DMS 273 treated with DMSO at 0.1 percent for 48 hours (cell line): ENCODE measurements at regions not wholly inside any gene's neighbourhood (a gene's known extent, or its start where the extent isn't known, plus 50 kb on each side); places are given as distances from the start of the nearest gene placed in this dataset.
"Not testable (repeated sequence)": the region's sequence is repeated elsewhere in the genome, so short reads cannot be mapped to it uniquely, and the experiment has no call there.

Experiments
- DNase-seq: peaks from one replicate; lab custom pipeline; 2025; lab: John Stamatoyannopoulos, UW

GRCh38 chr22:48494968-48495750 lies 1332.5 kb downstream of the BRD1 start:
- no peak for DNase-seq

DNA sequence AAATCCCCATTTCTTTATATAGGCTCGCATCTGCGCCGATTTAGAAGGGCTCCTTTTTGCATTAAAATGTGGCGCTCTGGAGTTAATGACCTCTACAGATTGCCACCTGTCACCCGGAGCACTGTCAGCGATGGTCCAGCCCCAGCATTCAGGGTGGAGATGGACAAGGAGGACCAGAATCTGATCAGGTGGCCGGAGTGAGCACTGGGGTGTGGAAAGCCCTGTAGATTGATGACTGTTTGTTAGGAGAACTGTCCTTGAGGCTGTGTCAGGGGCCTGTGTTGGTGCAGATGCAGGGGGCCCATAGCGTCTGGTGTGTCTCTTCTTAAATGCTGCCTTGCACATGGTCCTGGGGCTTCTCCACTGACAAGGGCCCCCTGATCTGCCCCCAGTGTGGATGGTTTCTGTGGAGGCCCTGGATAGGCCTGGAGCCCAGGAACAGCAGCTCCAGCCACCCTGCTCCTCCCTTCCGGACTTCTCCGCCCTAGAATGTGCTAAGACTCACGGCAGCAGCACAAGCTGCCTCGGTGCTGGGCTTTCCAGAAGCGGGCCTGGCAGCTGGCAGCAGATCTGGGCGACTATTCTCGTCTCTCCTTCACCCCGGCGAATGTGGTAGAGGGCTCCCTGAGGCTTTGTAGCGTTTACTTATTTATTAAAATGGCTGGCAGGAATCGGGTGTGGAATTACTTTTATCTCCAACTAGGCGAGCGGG lies 1333.3 kb downstream of the BRD1 start:
- DNase-seq = no peak

GRCh38 chr22:48493733-48494132 lies 1333.9 kb downstream of the BRD1 start:
- DNase-seq = no peak

- peak; percentile 52 for DNase-seq
Measured at GRCh38 chr22:48492366-48493320, 1335.0 kb downstream of the BRD1 start.

DNA sequence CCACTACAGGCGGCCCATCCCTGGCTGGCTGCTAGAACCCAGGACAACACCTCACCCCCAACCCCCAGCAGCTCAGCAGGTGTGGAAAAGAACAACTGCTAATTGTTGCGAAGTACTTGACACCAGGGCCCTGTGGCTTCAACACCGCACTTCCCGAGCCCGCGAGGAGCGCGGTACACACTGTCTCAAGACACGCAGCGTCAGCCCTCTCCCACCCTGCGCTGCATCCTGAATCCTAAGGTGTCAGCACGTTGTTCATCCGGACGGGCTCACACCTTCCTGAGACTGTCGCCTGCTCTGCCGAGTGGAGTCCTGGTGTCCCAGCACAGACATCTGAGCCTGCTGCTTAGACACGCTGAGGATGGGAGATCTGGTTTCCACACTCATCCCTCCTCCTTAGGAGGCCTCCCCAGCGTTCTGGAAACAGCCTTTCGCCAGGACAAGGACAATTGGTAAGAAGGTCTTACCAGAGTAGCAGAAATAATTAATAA lies 1336.2 kb downstream of the BRD1 start:
- no peak for DNase-seq

GRCh38 chr22:48490500-48491411 lies 1336.9 kb downstream of the BRD1 start:
- no peak for DNase-seq

DNA sequence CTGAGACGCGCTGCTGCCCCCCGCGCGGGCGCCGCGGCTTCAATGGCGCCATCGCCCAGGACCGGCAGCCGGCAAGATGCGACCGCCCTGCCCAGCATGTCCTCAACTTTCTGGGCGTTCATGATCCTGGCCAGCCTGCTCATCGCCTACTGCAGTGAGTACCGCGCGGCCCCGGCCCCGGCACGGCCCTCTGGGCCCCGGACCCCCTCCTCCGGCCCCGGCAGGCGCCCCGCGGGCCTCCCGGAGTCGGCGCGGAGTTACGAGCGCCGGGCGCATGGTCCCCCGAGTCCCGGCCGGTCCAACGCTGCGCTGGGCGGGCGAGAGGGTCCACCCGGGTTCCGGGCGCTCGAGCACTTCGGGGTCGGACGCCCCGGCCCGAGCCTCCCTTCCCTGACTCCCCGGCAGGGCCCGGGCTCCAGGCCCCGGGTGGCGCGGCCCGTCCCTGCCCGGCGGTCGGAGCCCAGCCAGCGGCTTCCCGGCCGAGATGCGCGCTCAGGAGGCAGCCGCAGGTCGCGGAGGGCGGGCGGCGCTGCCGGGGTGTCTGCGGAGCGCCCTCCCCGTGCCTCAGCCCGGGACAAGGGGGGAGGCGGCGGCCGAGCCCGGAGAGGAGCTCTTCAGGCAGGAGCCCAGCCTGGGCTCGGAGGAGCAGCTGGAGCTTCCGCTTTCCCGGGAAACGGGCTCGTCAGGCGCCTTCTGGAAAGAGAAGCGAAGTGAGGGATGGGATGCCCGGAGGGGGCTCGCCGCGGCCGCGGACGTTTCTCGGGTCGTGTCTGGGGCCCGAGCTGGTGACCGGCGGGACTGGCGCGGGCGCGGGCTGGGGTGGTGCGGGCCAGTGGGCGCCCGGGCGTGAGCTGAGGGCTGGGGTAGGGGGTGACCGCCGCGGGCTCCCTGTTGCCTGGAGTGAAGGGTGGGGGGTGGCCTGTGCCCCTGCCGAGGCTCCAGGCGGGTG lies 1337.8 kb downstream of the BRD1 start:
- DNase-seq = no peak

DNA sequence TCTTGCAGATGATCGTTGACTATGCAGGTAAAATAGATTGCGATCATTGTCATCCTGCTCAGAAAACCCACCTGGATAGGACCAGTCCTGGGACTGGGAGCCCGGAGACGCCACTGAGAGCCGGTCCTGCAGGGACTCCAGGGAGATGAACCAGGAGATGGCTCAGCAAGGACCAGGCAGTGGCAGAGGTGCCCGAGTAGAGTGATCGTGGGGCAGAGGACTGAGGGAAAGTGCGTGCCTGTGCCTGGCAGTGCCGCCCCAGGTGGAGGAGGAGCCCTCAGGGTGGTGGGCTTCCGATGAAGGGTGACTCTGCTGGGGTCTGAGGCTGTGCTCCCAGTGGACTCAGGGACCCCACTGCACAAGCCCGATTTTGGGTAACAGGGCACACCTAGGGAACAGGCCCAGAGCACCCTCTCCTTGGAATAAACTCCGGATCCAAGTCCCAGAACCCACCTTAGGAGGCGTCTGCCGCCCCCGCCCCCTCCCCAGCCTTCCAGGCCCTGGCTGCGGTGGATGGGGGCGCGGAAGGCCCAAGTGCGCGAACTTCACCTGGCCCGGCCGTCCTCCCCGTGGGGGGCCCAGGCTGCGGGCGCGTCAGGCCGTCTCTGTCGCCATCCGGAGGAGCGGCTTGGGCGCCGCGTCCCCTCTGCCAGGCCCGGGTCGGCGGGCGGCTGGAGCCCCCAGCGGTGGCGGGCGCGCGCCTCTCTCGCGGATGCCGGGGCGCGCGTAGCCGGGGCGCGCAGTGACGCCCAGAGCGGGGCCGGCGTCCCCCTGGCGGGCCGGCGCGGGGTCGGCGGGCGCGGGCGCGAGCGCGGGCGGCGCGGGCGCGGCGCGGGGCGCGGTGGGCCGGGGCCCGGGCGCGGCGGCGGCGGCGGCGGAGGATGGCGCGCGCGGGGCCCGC lies 1338.8 kb downstream of the BRD1 start:
- DNase-seq = no peak

- no peak for DNase-seq
Measured at GRCh38 chr22:48488149-48488551, 1339.5 kb downstream of the BRD1 start.

DNA sequence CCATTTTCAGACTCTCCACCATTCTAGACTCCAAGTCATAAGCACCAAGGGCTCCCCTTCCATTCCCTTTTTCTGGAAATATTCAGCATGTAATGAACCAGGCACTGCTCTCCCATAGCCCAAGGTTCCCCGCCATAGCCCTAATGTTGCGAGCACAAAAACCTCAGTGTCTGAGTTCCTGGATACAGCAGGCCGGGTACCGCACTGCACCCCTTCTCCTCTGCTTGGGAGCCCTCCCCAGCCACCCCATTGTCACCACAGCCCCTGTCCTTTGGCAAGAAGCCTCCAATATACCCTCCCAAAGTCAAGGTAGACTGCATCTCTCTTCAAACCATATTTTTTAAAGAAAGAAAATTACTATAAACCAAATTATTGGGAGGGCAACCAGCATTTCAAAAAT lies 1341.1 kb downstream of the BRD1 start:
- no peak for DNase-seq

DNA sequence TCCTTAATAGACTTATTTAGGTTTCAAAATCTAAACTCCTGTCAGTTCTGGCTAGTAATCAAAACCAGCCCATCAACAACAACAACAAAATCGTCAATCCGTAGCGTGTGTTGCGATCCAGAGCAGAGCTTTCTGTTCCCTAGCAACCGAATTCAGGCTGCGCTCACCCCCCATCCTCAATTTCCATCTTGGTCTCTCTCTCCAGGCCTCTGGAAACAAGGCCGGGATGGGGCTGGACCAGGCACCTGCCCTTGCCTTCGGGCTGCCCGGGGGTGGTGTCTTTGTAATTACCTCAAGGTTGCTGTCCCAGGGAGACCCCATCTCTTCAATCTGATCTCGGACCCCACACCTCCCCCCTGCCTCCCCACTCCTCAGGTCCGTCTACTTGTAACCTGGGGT lies 1341.5 kb downstream of the BRD1 start:
- DNase-seq = no peak

- DNase-seq = no peak
Measured at GRCh38 chr22:48485149-48486133, 1342.2 kb downstream of the BRD1 start.

- no peak for DNase-seq
Measured at GRCh38 chr22:48483764-48484528, 1343.7 kb downstream of the BRD1 start.

DNA sequence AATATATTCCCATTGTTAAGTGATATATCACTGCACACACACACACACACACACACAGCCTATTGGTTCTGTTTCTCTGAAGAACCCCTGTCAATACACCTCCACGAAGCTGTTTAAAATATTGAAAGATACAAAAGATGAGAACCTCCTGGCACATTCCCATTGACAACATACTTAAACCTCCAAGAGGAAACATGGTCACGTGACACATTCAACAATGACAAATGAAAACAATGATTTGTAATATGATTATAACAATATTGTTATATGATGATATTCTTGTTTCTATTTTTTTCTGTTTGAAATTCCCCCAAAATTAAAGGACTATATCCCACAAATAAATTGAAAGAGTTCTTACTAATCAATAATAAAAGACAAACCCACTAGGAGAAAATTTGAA lies 1344.9 kb downstream of the BRD1 start:
- DNase-seq = no peak

DNA sequence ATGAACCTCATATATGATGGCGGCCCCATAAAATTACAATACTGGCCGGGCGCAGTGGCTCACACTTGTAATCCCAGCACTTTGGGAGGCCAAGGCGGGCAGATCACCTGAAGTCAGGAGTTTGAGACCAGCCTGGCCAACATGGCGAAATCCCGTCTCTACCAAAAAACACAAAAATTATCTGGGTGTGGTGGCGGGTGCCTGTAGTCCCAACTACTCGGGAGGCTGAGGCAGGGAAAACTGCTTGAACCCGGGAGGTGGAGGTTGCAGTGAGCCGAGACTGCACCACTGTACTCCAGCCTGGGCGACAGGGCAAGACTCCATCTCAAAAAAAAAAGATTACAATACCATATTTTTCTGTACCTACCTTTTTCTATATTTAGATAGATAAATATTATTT lies 1345.5 kb downstream of the BRD1 start:
- not testable (repeated sequence) for DNase-seq

- no peak for DNase-seq
Measured at GRCh38 chr22:48481748-48482147, 1345.9 kb downstream of the BRD1 start.
